Testis (tissue), 2 donors: ENCODE measurements at regions not wholly inside any gene's neighbourhood (a gene's known extent, or its start where the extent isn't known, plus 50 kb on each side); places are given as distances from the start of the nearest gene placed in this dataset.

Experiments
- CTCF ChIP-seq, 3 experiments: fragments of 450-650 bp in 2 of 3; fragments of 200-600 bp in 1 of 3; sonication (generic) in 1 of 3; IDR thresholded peaks; one replicate each; pipeline ENCODE4 v1.5.1; 2016 to 2019; ENCODE audit warnings: antibody characterized with exemption in 3 of 3, mild to moderate bottlenecking in 2 of 3, moderate library complexity in 1 of 3
- POLR2A ChIP-seq: fragments of 450-650 bp; IDR thresholded peaks from one replicate; pipeline ENCODE4 v1.6.1; 2017; ENCODE audit warnings: antibody characterized with exemption, mild to moderate bottlenecking, moderate library complexity

- no peak for TF ChIP-seq CTCF (IDR thresholded peaks at IDR 0.05)
- TF ChIP-seq POLR2A = no peak
Observed at GRCh38 chr1:218996362-218996761, 177.3 kb upstream of the LYPLAL1 start.
